ENCODE measurements at regions not wholly inside any gene's neighbourhood (a gene's known extent, or its start where the extent isn't known, plus 50 kb on each side); places are given as distances from the start of the nearest gene placed in this dataset.

GRCh38 chr7:156203923-156204322 is 391.7 kb upstream of the SHH start:
- TF ChIP-seq FOXM1 (CRISPR knock-in tag; IDR thresholded peaks at IDR 0.05) (no peak), ZNF180 (CRISPR knock-in tag; IDR thresholded peaks at IDR 0.05; ENCODE audit: borderline replicate concordance, low read depth) (no peak), KMT2B (CRISPR knock-in tag; IDR thresholded peaks at IDR 0.05) (no peak), EP300 (IDR thresholded peaks at IDR 0.05; ENCODE audit: low read depth in 2 of 2, low read length in 2 of 2) (no peak), EP300 (CRISPR knock-in tag; IDR thresholded peaks at IDR 0.05; ENCODE audit: borderline replicate concordance) (no peak), ZNF234 (CRISPR knock-in tag; conservative IDR thresholded peaks at IDR 0.05) (no peak), NRL (CRISPR knock-in tag; IDR thresholded peaks at IDR 0.05; ENCODE audit: borderline replicate concordance) (no peak), ZNF253 (CRISPR knock-in tag; IDR thresholded peaks at IDR 0.05; ENCODE audit: borderline replicate concordance) (no peak), PCBP1 (IDR thresholded peaks at IDR 0.05; ENCODE audit: borderline replicate concordance, low read depth, low read length) (no peak), ZNF3 (CRISPR knock-in tag; IDR thresholded peaks at IDR 0.05) (no peak)

All from HepG2 (cell line).